Stromal cell of bone marrow (primary cell): ENCODE measurements at regions not wholly inside any gene's neighbourhood (a gene's known extent, or its start where the extent isn't known, plus 50 kb on each side); places are given as distances from the start of the nearest gene placed in this dataset.
"Not testable (repeated sequence)": the region's sequence is repeated elsewhere in the genome, so short reads cannot be mapped to it uniquely, and the experiment has no call there.

ENCODE experiments used
- DNase-seq: peaks from one replicate; pipeline ENCODE4 v3.0.0-alpha.2; 2012; ENCODE audit warnings: low read depth

DNA sequence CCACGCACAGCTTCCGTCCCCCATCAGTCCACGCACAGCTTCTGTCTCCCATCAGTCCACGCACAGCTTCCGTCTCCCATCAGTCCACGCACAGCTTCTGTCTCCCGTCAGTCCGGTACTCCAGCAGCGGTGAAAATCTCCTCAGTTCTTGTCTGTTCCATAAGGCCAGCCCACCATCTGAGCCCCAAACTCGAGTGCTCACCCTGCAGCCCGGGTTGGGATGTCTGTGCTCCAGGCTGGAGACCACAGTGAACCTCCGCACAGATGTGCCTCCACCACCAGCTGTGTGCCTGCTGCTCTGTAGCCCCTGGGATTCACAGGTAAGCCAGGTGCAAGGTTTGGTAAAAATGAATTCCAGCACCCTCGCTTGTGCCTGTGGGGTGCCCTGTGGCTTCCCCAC is 258.6 kb downstream of the NPHP4 start:
- no peak for DNase-seq

DNA sequence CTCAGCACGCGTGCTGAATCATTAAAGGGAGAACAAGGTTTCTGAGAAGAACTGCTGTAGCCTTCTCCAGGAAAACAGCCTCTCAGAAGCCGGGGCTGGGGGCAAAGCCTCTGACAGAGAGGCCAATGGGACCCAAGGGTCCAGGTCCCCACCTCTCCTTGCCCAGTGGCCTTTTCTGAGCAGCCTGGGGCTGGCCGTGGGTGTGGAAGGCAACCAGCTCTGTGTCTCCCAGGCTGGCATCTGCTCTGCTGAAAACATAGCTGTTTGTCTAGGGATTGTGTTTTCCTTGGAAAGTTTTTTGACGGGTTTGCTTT is 261.2 kb downstream of the NPHP4 start:
- no peak for DNase-seq

DNA sequence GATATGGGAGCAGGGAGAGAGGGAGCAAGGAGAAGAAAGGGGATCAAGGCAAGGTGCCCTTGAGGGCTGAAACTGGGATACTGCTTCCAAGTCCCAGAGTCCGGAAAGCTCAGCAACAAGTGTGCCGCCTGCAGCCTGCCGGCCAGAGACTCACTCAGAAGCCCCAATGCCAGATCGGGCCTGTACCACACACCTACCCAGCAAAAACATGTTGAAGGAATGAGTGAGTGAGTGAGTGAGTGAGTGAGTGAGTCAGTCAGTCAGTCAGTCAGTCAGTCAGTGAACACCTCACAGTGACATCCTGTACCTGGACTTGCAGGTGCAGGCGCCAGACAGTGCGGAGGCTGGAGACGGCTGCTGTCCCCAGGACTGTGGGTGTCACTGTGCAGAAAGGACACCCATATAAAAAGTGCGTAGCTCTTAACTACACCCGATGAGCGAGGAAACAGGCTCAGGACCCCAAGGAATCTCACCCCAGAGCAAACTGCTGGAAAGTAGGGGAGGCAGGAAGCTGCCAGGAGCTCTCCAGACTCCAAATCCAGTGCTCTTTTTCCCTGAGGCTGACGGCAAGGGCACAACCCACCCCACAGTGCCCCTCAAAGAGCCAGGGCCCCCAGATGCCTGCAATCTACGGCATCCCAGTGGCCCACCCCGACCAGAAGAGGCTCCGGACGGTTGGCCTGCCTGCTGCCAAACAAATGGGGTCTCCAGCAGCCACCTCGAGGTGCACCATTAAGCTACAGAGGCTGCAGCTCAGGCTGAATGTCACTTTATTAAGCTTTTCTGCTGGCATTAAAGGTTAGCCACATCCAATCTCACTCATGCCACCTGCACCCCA is 261.7 kb downstream of the NPHP4 start:
- DNase-seq = no peak

DNA sequence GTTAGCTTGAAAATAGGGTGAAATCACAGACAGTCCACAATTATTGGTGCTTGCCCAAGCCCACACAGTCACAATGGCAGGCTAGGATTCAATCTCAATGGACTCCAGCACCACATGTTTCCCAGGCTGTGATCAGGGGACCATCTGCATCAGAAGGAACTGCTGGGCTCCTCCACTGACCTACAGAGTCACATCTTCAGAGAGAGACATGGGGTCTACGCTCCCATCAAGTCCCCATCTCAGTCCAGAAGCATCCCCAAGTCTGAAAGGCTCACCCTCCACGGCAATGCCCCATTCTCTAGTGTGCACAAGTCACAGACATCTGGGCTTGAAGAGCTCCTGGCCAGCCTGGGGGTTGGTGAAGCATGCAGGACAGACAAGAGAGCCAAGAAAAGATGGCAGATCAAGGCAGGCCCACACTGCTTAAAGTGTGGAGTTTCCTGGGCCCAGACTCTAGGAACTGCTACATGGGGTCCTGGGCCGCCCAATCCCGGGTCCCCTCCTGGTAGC is 262.5 kb downstream of the NPHP4 start:
- no peak for DNase-seq

DNA sequence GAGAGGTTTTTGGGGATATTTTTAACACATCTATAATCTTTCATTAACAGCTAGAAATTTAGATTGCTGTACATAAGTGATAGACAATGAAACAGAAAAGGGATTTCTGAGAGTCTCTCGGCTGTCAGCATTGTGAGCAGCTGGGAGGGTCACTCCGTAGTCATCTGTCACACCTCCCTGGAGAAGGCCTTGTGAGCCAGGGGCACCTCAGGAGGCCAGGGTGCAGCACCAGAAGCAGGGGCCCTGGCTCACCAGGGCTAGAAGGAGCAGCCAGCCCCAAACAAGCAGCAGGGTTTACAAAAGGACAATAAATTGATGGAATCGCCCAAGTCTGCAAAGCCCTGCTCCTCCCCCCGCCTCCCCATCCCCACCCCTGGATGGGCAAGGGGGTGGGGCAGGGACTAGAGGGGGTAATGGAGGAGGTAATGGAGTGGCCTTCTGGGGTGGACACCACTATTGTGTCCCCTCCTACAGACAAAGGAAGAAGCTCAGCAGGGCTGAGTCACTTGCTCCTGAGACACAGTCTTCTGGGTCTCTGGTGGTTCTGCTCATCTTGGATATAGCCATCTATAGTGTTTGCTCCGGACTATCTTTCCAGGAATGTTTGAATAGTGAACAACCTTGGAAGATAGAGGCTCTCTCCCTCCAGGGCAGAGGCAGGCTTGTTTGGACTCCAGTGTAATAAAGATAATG is 263.4 kb downstream of the NPHP4 start:
- DNase-seq = no peak

DNA sequence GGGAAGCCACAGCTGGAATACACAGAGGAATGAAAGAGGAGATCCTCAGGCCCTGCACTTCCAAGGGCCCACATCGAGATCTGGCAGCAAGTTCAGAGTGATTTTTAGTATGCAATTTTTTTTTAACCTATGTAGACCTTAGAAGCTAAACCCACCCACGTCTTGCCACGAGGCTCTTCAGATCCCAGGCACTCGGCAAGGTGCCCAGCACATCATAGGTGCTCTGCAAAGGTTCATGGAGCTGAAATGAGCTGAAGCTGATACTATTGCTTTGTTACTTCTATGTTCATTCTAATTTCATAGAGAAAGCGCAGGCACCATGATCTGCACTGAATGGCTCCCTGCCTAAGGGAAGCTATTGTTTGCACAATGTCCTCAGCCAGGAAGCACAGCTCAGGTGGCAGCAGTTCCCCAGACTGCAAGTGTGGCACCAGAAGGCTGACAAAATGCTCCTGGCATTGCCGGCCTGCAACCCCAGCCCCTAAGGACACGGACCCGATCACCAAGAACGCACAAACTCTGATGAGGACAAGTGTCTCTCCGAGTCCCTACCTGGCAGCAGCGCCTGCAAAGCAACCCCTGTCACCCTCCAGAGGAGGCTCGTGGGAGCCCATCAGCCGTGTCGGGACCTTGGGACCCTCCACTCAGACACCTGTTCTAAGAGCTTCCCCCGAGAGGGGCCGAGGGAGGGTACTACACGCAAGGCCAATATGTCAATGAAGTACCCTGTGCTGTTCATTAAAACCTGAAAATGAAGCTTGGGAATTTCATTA is 264.2 kb downstream of the NPHP4 start:
- DNase-seq = no peak

DNA sequence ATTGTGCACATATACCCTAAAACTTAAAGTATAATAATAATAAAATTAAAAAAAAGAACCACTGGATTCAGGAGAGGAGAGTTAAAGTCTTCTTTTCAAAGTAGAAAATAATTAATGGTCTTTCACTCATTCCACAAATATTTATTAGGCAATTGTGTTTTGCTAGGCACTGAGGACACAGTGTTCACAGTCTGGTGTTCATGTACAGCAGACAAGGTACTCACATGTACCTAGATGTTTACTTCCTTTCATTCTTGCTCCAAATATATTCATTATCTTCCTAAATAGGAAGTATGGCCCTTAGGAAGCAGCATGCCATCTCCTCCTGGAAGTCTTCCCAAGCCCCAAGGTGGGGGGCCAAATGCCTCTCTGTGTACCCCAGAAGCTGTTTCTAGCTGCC is 265.0 kb downstream of the NPHP4 start:
- no peak for DNase-seq

DNA sequence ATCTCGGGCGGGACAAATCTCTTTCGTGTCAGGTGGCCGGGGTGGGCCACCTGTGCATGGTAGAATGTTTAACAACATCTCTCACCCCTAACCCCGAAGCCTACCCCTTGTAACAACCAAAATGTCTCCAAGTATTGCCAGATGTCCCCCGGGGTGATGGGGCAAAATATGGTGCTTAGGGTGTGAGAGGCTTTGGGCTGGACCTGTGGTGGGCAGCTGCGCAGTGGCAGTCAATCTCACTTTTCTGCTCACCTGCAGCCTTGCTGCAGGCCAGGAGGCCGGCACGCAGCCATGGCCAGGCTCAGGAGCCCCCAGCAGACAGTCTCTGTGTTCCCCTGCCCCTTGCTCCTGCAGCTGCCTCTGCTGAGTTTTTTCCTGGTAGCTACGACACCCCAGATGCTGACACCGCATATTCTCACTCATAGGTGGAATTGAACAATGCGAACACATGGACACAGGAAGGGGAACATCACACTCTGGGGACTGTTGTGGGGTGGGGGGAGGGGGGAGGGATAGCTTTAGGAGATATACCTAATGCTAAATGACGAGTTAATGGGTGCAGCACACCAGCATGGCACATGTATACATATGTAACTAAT is 265.5 kb downstream of the NPHP4 start:
- not testable (repeated sequence) for DNase-seq

DNA sequence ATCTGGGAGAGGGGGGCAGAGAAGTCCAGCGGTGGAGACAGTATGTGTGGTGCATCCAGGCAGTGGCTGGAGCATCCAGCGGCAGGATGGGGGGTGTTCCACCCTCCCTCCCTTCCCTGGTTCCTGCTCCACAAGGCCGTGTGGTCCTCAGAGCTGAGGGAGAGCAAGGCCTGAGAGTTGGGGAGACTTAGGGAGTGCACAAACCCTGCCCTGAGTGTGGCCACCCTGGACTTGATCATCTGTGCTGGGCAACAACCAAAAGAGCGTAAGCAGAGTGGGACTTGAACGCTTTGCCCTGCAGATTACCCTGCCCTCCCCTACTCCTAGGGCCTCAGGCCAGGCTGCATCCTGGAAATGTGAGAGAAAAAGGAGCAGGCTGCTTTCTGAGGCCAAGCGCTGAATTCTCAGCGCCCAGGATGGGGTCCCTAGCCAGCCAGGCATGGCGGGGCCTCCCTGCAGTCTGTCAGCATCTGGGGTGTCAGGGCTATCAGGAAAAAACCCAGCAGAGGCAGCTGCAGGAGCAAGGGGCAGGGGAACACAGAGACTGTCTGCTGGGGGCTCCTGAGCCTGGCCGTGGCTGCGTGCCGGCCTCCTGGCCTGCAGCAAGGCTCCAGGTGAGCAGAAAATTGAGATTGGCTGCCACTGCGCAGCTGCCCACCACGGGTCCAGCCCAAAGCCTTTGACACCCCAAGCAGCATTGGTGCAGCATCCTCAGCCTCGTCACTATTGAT is 266.2 kb downstream of the NPHP4 start:
- DNase-seq = no peak

DNA sequence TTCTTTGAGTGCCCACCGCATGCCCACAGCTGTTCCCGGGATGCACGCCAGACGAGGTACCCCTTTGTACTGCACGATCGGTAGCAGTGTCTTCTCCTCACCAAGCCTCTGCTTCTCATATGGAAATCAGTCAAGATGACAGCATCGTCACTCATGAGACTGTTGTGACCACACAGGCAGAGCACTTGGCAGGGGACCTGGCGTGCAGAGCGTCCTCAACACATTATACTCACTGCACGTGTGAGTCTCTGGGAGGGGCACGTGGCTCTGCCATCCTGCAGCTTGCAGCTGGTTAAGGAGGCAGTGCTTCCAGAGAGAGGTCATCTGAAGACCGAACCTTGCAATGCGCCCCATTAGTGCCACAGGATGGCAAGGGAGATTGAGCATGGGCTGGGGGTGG is 266.8 kb downstream of the NPHP4 start:
- no peak for DNase-seq

DNA sequence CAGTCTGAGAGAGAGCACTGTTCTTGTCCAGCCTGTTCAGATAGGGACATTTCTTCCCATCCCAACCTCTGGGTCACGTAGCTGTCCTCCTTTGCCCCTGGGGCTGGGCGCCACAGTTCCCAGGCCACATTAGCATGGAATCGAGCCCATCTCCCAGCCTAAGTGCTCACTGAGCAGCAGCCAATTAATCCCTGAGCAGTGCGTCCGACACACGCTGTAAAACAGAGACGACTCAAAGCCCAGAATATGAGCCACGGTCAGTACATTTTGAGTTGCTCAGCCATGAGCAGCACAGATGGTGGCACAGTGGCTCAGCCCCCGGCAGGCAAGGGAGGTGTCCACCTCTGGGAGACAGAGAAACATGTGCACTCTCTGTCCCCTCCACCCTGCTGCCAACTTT is 267.4 kb downstream of the NPHP4 start:
- no peak for DNase-seq

DNA sequence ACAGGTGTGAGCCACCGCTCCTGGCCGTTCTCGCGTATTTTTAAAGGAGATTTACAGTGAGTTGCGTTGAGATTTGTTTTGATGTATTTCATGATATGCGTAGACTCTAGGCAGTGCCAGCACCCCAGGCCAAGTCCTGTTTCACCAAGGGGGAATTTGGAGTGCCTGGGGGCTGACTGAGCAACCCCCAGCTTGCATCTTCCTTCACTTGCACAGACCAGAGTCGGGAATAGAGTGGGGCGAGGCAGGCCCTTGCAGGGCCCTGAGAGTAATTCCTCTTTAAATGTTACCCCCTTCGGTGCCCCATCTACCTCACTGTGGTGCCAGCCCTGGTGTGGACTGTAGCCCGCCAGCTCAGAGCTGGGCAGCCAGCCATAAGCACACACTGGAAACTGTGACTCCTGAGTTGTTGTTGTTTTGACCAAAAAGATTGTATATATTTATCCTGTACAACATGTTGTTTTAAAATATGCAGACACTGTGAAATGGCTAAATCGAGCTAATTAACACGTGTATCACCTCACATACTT is 269.5 kb downstream of the NPHP4 start:
- no peak for DNase-seq

DNA sequence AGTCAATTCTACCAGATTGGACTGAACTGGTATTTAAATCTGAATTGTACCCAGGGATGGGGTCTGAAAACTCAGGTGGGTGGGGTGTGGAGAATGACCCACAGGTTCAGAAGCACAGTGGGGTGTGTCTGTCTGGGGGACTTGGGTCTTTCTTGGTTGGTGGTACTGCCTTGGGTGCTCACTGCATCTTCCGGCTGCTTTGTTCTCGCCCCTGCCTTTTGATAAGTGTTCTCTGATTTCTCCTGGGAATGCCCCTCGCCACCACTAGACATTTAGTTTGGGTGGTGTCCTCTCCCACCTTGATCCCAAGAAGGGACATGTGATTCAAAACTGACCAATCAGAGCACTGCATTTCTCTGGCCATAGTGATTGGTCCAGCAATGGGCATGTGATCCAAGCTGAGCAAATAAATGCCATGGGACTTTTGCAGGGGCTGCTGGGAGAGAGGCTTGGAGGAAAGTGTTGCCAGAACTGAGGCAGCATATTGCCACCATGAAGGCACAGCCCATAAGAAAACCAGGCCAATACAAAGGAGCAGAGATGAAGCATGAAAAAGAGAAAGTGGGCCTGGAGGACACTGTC is 270.5 kb downstream of the NPHP4 start:
- DNase-seq = no peak

DNA sequence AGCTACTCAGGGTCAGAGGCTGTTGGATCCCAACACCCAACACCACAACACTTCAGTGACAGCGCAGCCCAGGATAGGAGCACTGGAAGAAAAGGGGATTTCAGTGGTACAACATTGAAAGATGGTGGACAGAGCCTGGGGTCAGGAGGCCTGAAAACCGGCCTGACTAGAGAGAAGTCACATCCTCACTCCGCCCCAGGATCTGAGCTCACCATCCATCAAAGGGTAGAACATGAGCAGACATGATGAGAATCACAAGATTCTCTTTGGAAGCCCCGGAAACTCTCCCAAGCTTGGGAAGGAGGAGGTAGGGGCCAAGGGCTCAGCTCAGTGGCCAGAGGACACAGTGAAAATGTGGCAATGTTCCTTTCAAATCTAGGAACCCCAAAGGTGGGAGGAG is 271.3 kb downstream of the NPHP4 start:
- DNase-seq = no peak

DNA sequence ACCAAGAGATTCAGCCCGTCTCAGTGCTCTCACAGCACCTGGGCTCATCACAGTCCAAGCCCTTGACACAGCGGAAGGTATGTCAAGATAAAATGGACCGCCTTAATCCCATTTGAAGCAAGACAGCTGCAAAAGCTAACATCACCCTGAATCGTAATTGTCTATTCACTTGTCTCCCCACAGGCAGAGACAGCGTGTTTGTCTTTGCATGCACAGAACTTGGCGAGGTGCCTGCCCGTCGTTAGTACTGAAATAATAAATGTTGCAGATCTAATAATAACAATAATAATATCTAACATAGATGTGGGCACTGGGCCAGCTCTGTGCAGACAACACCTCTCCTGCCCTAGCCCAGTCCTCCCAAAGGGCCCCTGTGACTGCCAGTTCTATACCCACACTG is 271.7 kb downstream of the NPHP4 start:
- DNase-seq = no peak

DNA sequence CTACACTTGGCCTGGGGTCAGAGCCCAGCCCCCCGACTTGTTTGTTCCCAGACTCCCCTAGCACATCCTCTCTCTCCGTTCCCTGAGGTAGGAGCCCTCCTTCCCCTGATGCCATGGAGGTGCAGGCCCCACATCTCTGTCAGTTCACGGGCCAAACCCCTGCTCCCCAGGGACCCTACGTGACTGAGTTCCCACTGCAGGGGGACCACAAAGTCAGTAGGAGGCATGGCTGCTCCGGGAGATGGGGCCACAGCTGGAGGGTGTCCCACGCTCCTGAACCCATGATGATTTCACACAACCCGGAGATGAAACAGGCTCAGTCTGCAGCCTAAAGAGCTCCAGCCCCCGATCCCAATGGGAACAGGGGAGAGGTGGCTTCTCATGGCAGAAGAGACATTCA is 272.2 kb downstream of the NPHP4 start:
- DNase-seq = no peak

DNA sequence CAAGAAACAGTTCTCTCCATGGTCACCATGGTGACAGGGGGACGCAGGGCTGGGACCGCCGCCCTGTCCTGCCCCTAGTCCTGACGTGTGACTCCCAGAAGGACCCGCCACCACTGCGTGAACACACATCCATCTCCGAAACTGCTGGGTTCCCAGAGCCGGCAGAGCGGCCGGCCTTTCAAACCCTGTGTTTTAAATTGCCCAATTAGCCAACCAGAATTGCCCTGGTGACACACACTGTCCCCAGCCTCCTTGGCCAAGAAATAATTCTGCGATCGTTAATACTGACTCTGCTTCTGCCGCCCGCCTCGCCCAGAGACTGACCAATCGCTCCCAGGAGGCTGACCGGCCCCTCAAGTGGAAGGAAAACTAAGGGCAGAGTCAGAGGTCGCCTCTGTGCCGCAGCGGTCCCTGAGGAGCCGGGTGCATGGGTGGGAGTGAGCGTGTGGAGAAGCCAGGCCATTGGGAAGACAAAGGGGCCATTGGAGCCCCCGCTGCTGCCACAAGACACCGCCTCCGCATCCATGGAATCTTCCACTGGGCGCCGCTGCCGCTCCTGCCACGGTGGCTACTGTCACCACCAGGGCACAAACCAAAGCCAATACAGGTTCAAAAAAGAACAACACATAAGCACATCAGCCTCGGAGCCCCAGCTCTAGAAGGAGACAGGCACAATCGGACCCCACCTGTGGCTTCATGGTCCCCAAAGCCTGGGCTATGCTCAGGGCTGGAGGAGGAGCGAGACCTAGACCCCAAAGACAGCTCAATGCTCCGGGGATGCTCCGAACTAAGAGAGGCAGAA is 273.2 kb downstream of the NPHP4 start:
- no peak for DNase-seq

DNA sequence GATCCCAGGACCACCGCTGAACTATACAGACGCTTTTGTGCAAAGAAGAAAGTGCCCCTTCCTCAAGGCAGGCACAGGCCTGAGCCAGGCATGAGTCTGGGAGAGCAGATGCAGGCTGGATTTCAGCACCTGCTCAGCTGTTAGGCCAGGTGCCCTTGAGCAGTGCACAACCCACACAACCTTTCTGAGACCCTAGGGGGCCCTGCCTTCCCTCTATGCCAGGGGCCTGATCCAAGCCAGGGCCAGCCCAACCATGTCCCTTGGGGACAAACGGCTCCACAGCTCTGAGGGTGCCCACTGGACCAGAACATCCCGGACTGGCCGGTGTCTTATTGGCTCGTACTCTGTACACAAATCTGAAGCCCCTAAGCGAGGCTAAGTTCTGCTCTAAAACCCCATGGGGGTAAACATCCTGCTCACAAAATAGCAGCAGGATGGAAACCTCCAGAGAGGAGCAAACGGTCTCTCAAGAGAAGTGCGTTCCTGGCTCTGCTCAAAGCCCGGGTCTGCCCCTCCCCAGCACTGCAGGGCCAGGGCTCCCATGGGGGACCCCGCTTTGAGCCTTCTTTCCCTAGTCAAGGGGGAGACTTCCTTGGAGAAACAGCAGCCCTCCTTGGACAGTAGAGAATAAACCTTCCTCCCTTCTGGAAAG is 275.1 kb downstream of the NPHP4 start:
- DNase-seq = no peak

DNA sequence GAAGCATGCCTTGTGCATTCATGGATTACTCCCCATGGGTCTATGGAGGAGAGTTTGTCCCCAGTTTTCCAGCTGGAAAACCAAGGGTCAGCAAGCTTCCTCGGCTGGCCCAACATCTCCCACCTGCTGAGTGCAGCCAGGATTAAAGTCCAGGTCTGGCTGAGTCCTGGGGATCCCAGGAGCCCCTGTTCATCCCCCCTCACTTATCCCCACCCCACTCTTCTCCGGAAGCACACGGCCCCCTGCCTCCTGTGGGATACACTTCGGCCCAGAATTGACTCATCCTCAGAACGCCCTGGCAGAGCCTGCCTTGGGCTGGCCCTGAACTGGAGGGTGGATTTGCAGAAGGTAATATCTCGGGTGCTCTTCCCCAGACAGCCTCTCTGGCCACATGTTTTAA is 276.1 kb downstream of the NPHP4 start:
- DNase-seq = no peak
